ENCODE measurements at regions not wholly inside any gene's neighbourhood (a gene's known extent, or its start where the extent isn't known, plus 50 kb on each side); places are given as distances from the start of the nearest gene placed in this dataset.

DNA sequence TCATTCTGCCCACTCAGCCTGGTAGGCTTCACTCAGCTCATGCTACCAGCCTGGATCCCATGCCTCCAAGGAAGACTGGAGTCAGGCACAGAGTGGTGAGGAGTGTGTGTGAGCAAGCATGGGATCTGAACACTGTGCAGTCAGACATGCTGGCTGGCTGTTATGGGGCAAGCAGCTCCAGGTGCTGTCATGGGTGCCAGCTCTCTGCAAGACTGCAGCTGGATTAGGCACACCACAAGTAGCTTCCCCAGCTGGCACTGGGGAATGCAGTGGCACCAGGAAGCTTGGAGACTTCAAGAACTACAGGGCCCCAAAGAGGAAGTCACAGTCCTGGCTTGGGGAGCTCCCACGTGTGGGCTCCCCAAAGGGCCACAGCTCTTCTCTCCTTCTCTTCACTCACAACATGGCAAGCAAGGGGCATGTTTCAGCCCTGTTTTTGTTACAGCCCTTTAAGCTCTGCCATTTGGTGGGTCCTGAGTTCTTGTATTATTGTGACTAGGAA, 202.5 kb downstream of the VRK1 start:
- TF ChIP-seq POLR2A (IDR thresholded peaks at IDR 0.05): no peak
- TF ChIP-seq, protein P1, sequence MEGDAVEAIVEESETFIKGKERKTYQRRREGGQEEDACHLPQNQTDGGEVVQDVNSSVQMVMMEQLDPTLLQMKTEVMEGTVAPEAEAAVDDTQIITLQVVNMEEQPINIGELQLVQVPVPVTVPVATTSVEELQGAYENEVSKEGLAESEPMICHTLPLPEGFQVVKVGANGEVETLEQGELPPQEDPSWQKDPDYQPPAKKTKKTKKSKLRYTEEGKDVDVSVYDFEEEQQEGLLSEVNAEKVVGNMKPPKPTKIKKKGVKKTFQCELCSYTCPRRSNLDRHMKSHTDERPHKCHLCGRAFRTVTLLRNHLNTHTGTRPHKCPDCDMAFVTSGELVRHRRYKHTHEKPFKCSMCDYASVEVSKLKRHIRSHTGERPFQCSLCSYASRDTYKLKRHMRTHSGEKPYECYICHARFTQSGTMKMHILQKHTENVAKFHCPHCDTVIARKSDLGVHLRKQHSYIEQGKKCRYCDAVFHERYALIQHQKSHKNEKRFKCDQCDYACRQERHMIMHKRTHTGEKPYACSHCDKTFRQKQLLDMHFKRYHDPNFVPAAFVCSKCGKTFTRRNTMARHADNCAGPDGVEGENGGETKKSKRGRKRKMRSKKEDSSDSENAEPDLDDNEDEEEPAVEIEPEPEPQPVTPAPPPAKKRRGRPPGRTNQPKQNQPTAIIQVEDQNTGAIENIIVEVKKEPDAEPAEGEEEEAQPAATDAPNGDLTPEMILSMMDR (IDR thresholded peaks at IDR 0.05): no peak

Measured in breast epithelium (tissue), 3 donors.